Left forelimb (tissue), 1 donor: ENCODE measurements at regions not wholly inside any gene's neighbourhood (a gene's known extent, or its start where the extent isn't known, plus 50 kb on each side); places are given as distances from the start of the nearest gene placed in this dataset.
A peak's percentile ranks its signal among the peaks of the same experiment; 100 is the strongest.

Experiments used
- DNase-seq: peaks from one replicate; pipeline ENCODE4 v3.0.0-alpha.2; 2018; ENCODE audit warnings: low spot score

DNA sequence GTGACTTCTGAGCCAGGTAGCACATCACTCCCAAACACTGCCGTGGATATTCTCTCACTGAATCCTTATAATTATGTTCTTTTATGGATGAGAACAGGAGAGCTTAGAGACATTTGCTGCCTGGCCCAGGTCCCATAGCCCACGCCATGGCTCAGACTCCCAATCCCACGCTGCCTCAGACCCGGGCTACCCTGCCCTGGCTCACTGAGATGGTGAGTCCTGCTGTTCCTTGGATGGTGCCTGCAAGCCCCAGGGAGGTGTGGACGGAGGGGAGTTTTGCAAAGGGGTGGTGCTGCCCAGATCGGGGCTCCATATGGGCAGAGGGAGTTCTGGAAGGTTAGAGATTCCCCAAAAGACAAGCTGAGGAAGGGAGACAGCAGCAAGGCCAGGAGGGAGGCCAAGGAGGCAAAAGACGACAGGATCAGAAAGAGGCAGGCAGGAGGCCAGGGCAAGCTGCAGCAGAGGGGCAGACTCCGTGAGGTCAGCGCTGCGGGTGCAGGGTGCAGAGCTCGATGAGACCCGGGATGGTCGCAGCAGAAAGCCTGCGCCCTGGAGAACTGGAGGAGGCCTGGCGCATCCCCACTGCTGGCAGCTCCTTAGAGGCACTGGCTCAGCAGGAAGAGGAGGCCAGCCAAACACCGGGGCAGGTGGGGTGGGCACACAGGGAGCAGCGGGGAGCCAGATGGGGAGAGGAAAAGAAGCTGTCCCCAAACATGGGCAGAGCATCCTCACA lies 95.7 kb upstream of the ALDH1A3 start:
- no peak for DNase-seq

DNA sequence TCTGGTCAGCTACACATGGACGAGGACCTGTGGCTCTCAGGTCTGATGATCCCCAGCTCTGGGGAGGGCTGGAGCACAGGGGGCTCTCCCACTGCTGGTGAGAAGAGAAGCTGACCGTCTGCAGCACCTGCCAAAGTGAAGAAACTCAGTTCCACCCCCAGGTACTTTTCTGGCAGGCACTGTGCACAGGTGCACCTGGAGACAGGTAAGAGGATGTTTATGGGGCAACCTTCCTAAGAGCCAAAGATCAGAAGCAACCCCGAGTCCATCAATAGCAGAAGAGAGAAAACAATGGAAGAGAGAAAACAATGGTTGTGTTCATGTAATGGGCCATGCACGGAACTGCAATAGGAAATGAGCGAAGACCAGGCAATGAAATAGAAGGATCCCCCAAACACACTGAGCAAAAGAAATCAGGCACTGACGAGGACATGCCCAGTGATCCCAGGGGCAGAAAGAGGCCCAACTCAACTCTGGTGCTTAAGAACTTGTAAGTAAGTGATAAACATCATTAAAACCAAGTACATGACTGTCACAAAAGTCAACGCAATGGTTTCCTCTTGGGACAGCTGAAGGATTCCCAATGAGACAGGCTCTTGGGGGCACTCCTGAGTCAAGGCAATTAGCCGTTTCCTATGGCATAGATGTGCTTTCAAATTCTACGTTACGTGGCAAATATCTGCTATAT lies 95.0 kb upstream of the ALDH1A3 start:
- no peak for DNase-seq

DNA sequence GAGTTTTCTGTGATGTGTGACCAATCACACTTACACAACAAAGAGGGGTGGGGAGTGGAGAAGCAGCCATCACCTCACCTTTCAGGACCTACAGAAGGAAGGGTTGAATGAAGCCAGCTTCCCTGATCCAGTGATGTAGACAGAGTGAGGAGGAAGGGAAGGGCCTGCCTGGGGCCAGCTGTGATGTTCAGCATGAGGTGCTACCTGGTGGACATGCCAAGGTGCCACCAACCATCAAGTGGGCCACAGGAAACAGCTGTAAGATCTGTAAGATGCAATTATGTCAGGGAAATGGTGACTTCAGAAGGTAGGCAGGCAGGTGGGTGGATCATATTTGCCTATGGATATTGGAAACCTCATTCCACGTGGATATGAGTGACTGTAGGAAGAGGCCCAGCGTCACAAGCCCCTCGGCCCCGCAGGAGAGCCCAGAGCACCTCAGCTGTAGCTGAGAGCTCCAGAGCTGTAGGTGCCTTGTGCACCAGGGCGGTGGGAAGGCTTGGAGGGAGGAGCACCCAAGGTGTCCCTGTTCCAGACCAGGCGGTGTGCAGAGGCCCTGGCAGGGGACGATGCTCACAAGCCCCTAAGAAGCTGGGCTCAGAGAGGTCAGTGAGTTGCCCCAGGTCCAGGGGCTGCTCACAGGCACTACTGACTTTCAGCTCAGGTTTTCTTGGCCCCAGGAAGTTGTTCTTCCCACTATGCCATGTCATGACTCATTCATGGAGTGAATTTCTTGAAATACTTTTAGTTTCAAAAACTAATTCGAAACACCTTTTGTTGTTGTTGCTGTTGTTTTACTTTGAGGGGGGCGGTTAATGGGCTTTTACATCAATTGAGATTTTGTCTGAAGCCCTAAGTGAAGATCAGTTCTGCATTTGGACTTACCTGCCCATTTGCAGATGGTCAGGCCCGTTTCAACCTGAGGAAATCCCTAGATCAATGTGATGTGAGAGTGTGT lies 94.2 kb upstream of the ALDH1A3 start:
- no peak for DNase-seq

DNA sequence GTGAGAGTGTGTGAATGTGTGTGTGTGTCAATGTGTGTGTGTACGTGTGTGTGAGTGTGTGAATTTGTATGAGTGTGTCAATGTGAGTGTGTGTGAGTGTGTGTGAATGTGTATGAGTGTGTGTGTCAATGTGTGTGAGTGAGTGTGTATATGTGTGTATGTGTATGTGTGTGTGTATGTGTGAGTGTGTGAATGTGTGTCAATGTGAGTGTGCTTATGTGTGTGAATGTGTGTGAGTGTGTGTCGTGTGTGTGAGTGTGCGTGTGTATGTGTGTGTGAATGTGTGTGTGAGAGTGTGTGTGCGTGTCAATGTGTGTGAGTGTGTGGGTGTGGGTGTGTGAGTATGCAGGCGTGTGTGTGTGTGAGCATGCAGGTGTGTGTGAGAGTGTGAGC lies 93.5 kb upstream of the ALDH1A3 start:
- peak; percentile 18 for DNase-seq

DNA sequence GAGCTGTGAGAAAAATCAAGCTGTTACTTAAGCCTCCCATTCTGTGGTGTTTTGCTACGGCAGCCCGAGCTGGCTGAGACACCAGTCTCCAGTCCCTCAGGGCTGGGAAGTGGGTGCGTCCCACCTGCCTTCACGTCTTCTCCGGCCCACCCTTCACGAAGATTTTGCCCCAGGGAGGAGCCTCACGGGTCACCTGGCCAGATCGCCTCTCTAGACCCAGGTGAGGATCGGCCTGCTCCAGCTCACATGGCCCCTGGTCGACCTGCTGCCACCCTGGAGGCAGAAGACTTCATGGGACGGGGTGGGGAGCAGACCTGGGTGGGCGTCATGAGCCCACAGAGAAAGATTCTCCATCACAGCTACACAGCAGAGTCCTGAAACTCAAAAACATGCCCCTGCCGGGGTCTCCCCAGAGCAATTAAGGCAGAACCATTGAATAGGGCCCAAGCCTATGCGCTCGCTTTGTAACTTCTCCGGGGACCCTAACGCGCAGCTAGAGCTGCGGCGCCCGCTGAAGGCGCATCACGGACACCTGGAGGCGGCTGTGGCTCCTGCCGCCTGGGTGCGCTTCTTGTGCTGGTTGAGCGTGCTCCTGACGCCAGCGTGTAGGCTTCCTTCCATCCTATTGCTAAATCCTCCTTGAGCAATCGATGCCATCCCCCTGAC lies 92.6 kb upstream of the ALDH1A3 start:
- DNase-seq = no peak

DNA sequence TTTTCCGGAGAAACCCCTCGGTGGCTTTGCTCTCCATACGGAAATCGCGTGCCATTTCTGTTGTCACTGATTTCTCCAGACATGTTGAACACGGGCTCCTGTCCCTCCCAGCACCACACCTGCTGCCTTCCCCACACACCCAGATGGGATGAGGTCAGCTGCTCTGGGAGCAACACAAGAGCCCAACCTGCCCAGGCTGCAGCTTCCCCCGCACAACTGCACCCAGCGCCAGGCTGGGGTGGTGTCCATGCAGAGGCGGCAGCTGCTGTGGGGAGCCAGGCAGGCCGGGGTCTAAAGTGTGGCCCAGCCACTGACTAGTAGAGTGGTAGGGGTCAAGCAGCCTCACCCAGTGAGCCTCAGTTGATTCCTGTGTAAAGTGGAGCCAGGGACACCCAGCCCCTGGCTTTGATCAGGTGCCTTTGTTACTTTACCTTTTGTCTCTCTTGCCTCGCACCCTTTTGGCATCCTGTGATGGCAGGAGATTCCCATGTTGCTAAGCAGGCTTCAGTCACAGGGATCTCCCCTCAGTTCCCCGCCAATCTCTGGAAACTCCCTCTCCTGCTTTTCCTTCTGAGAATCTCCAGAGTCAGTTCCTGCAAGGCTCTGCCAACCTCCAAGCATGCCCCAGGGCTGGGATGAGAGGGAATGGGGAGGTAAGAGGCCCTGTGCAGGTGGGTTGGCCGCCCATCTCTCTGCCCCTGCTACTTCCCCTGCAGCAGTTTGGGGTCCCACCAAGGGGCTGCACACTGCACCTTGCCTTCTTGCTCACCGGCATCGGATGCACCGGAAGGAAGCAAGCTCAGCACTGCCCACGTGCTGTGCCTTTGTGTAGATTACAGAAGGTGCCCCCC lies 91.8 kb upstream of the ALDH1A3 start:
- DNase-seq = no peak

DNA sequence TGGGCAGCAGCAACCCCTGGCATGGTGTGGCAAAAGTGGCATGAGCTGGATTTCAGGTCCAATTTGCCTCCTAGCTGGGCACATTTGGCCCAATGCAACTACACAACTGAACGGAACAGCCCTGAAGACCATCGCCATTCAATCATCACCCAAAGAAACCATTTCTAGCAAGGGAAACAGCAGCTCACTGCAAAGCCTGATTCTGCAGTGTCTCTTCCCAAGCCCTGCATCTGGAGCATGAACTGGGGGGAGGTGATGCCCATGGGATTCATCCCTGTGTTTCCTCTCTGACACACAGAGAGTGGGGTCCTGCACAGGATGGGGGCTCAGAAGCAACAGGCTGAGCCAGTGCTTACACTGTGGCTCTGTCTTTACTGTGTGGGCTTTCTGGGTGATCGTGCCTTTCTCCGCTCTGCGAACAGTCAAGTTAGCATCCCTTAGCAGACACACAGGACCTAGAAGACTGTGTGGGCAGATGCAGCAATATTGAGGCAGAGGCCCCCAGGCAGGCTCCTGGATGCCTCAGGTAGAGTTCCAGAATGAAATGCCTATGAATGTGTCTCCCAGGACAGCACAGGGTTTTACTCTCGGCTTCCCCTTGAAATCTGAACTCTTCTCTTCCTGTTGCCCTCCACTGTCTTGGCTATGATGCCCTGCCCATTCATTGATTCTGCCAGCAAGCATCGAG lies 91.1 kb upstream of the ALDH1A3 start:
- no peak for DNase-seq

DNA sequence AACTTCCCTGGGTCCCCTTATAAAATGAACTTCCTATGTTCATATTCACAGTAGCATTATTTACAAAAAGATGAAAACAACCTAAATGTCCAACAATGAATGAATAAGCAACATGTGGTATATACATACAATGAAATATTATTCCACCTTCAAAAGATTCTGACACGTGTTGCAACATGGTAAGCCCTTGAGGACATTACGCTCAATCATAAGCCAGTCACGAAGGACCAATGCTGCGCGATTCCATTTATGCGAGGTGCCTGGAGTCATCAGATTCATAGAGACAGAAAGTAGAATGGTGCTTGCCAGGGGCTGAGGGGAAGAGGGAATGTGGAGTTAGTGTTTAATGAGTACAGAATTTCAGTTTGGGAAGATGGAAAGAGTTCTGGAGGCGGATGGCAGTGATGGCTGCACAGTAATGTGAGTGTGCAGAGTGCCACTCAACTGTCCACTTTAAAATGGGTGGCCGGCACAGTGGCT lies 88.8 kb upstream of the ALDH1A3 start:
- no peak for DNase-seq

DNA sequence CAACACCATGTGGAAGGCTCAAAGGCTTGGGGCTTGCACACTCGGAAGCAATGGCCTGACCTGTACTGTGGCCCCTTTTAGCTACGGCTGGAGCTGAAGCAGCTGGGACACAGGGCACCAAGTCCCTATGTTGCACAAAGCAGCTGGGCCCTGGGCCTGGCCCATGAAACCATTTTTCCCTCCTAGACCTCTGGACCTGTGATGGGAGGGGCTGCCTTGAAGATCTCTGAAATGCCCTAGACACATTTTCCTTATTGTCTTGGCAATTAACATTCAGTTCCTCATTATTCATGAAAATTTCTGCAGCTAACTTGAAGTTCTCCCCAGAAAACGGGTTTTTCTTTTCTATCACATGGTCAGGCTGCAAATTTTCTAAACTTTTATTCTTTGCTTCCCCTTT lies 85.6 kb upstream of the ALDH1A3 start:
- no peak for DNase-seq

DNA sequence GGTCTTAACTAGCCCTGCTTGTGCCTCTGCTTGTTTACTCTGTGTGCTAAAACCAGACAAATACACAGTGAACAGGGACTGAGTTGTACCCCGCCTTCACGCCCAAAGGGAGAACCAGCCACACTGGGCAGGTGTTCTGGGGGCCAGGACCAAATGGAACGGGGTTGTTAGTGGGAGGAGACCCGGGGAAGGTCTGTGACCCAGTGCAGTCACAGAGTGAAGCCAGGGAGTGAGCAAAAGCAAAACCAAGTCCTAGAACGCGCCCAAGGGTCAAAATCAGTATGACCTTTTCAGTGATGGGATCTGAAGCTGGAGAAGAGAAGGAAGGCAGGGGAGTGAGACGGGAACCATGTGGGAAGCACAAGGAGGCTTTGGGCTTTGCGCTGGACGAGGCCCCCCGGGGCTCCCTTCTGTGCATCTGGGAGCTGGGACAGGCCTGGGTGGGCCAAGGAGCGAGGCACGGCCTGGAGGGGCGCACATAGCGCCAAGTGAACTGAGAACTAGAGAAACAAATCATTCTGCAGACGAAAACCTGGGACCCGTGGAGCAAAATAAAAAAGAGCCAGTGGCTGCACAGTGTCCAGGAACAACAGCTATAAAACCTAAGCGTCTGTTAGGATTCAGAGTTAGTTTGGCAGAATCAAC lies 78.3 kb upstream of the ALDH1A3 start:
- no peak for DNase-seq

DNA sequence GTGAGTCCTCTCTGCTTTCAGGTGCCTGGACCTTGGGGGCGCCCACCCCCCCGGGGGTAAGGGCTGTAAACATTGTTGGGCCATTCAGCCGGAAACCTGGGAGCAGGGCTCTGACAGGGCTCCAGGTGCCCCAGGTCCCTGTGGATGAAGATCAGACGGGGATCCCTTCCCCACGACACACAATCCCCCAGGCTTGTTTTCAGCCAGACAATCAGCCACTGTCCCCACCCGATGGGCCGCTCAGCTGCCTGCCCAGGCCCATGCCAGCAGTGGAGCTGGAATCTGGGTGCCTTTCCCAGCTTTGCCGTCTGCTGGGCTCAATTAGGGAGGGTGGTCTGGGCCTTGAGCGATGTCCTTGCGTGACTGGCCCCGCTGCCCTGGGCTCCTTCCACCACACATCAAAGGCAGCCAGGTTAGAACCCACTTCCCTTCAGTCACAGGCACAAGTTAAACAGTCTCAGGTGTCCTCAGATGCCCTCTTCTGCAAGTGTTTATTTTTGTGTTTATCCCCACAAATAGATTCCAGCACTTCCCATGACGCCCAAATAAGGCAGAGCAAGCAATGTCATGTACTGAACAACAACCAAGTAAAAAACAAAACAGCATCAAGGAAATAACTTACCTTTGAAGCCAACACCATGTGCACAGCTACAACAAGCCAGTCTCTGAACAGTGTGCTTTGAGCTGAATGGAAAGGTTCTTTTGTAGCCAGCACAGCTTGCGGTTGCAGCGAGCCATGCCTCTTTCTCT lies 77.0 kb upstream of the ALDH1A3 start:
- no peak for DNase-seq

DNA sequence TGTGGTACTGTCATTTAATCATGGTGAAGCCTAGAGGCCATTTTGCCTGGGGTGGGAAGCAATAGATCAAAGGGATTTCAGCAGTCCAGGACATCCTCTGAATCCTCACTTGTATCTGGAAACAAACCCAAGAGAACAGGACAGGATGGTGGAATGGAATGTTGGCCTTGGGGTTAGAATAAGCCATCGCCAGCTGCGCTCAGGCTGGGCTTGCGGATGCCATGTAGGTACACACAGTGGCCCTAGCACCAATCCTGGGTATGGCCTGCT lies 76.5 kb upstream of the ALDH1A3 start:
- no peak for DNase-seq

DNA sequence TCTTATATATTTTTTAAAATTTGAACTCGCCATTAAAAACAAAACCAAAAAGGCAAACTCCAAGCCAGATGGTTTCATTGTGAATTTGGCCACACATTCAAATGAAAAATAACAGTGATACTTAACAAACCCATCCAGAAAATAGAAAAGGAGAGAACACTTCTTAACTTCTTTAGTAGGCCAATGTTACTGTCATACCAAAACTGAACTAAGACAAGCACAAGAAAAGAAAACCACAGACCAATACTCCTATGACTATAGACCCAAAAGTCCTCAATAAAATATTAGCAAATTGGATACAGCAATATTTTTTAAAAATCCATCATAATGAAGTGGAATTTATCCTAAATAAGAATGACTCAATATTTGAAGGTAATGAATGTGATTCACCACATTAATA lies 73.5 kb upstream of the ALDH1A3 start:
- DNase-seq = no peak

DNA sequence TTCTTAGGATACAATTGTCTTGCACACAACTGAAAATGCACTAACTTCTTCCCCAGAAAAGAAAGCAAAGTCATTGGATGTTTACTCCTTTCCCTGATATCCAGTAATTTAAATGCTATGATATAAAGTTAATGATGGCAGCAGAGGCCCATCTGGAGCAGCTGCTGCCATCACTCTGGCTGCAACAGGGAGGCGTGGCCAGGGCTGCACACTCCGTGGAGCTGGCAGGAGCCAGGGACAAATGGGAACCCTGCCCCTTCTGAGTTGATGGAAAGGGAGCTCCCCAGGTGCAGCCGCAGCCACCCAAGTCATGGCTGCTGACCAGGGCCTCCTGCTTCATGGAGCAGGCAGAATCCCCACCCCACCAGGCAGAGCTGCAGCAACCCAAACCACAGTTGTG lies 72.6 kb upstream of the ALDH1A3 start:
- DNase-seq = no peak

DNA sequence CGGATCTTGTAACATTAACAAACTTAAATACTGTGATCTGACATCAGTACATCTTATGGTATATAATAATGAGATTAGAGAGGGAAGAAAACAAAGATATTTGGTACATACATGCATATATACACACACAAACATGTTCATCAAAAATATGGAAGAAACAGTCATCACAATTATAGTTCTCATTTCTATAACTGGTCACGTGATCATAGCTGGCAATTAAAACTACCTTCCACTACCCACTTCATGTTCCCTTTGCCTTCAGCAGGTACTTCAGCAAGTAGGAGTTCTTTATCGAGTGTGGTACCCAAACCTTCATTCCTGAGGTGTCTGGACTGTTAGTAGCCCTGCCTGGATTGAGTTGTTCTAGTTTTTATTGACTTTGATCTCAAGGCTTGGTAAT lies 70.9 kb upstream of the ALDH1A3 start:
- DNase-seq = no peak

DNA sequence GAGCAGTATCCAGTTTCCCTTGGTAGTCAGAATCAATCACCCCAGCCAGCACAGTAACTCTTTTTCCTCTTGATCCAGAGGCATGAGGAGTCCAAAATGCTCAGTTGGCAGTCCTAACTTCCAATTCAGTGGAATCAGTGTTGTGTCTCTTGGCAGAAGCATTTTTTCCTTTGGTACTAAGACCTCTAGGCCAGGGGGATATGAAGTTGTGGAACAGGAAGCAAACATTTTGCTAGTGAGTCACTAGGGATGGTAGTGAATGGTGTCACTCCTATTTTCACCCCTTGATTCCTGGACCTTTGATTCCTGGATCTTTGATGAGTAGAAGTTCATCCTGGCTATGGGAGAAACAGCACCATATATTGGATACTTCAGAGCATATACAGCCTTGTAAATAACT lies 70.5 kb upstream of the ALDH1A3 start:
- no peak for DNase-seq

DNA sequence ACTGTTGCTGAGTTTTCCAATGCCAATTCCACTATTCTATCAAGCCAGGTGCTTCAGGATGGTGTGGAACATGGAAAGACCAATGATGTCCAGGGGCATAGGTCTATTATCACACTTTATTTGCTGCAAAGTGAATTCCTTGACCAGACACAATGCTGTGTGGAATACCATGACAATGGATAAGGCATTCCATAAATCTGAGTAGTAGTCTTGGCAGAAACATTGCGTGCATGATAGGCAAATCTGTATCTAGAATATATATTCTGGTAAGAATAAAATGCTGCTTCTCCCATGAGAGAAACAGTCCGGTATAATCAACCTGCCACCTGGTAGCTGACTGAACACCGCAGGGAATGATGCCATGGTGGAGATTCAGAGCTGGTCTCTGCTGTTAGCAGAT lies 70.0 kb upstream of the ALDH1A3 start:
- DNase-seq = no peak

DNA sequence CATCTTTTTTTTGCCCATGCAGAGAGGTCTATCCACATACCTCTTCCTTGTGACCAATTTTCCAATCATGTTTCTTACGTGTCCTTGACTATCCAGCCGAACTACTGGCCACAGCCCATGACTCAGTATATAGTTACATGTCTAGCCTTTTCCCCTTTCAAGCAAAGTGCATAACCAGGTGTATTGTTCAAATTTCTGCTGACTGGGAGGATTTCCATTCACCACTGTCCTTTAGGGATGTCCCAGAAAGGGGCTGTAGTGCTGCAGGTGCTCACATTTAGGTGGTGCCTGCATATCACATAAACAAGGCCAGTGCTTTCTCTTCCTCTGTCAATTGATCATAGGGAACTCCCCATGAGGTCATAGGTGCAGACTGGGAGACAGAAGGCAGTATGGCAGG lies 69.4 kb upstream of the ALDH1A3 start:
- DNase-seq = no peak

DNA sequence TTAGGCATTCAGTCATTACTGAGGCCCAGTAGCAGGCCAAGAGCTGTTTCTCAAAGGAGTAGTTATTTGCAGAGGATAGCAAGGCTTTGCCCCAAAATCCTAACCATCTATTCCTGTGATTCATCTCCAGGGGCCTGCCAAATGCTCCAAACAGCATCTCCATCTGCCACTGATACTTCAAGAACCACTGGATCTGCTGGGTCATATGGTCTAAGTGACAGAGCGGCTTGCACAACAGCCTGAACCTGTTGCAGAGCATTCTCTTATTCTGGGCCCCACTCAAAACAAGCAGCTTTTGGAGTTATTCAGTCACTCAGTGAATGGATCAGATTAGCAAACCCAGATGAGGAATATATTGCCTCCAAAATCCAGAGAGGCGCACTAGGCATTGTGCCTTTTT lies 68.8 kb upstream of the ALDH1A3 start:
- DNase-seq = no peak

DNA sequence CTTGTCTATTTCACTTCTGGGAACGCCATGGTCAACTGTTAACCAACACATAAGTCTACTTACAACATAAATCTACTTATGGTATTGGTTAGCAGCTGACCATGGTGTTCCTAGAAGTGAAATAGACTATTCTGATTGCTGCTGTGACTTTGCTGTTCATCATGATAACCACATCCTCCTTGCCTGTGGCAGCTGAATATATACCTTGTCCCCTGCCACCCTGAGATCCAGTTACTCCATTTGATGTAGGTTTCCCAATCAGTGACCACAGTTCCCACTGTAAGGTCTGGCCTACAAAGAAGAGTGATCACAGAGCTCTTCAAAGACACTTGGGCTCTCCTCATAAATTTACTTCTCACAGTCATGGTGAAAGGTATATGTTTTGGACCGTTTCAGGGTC lies 66.8 kb upstream of the ALDH1A3 start:
- no peak for DNase-seq
